Ovary (tissue), 7 donors: ENCODE measurements at regions not wholly inside any gene's neighbourhood (a gene's known extent, or its start where the extent isn't known, plus 50 kb on each side); places are given as distances from the start of the nearest gene placed in this dataset.

ENCODE experiments used
- DNase-seq, 5 donors: peaks; one replicate each; pipeline ENCODE4 v3.0.0-alpha.2; 2019 to 2020
- H3K27ac ChIP-seq, 2 donors: fragments of 200-600 bp; one replicate each; pipeline versions ENCODE4 v1.5.1 to v1.8.0; 2019 to 2022
- H3K27me3 ChIP-seq: fragments of 200-600 bp; one replicate; pipeline ENCODE4 v1.8.0; 2022
- H3K36me3 ChIP-seq: fragments of 200-600 bp; sonication (generic); one replicate; pipeline ENCODE4 v1.5.1; 2019
- H3K4me1 ChIP-seq: one replicate; pipeline ENCODE4 v1.8.1; 2013; ENCODE audit warnings: mild to moderate bottlenecking, moderate library complexity; ENCODE audit not compliant: insufficient read depth
- H3K4me3 ChIP-seq: fragments of 200-600 bp; sonication (generic); one replicate; pipeline ENCODE4 v1.5.1; 2017
- H3K9me3 ChIP-seq, 2 donors: fragments of 200-600 bp in 1 of 2; sonication (generic) in 1 of 2; one replicate each; pipeline versions ENCODE4 v1.5.1 to v1.8.1; 2013 to 2019; ENCODE audit warnings: mild to moderate bottlenecking in 1 of 2, moderate library complexity in 1 of 2
- EP300 ChIP-seq: sonication (generic); formaldehyde crosslinking; IDR thresholded peaks from one replicate; pipeline ENCODE4 v1.6.1; 2017; ENCODE audit warnings: antibody characterized with exemption
- POLR2A ChIP-seq: fragments of 450-650 bp; IDR thresholded peaks from one replicate; pipeline ENCODE4 v1.6.1; 2017; ENCODE audit warnings: antibody characterized with exemption, mild to moderate bottlenecking, moderate library complexity
- WGBS, 3 donors: extraction: QIAGEN DNeasy Blood & Tissue Kit in 1 of 3; methylation state at CpG; one replicate each; pipeline versions ENCODE4 v1.1.5 to v1.1.7; 2013 to 2017; 5-methylcytosine and 5-hydroxymethylcytosine counted together
- intact Hi-C, 4 donors: fragments of 100-400 bp; cut with DNase I; formaldehyde crosslinking; loops; one replicate each; pipeline versions ENCODE4 v1.11.0 to v1.15.1; 2022 to 2023
- TF ChIP-seq, protein P1 (sequence below), 3 donors: fragments of 450-650 bp in 2 of 3; fragments of 200-600 bp in 1 of 3; IDR thresholded peaks; one replicate each; pipeline versions ENCODE4 v1.5.1 to v1.8.0; 2016 to 2022; ENCODE audit warnings: antibody characterized with exemption in 3 of 3, mild to moderate bottlenecking in 1 of 3
- donor health status: DM: no; HTN: no; CAD: no; lungs with moderate emphysema.
- donor health status: DM: no; HTN: no; CAD: no.
- donor health status: Bipolar disorder and iron deficiency.
- donor health status: DM: no; HTN: no; CAD: no.
- donor health status: DM: yes; HTN: yes; CAD: no.

- Histone ChIP-seq H3K27ac (no peak overlapping the region), H3K4me1 (no peaks in the 10 kb centered on the region), H3K9me3 (no peaks in the 10 kb centered on the region), H3K36me3 (no peaks in the 10 kb centered on the region), H3K4me3 (no peak overlapping the region), H3K27me3 (no peaks in the 10 kb centered on the region)
- intact Hi-C loops, result no loop called here
- DNase-seq, result no peak
- TF ChIP-seq EP300, result no peak
- TF ChIP-seq, protein P1, sequence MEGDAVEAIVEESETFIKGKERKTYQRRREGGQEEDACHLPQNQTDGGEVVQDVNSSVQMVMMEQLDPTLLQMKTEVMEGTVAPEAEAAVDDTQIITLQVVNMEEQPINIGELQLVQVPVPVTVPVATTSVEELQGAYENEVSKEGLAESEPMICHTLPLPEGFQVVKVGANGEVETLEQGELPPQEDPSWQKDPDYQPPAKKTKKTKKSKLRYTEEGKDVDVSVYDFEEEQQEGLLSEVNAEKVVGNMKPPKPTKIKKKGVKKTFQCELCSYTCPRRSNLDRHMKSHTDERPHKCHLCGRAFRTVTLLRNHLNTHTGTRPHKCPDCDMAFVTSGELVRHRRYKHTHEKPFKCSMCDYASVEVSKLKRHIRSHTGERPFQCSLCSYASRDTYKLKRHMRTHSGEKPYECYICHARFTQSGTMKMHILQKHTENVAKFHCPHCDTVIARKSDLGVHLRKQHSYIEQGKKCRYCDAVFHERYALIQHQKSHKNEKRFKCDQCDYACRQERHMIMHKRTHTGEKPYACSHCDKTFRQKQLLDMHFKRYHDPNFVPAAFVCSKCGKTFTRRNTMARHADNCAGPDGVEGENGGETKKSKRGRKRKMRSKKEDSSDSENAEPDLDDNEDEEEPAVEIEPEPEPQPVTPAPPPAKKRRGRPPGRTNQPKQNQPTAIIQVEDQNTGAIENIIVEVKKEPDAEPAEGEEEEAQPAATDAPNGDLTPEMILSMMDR (IDR thresholded peaks at IDR 0.05), result no peak
- WGBS, 3 donors, result 71 to 88% (median 76%) methylated on average over 6 of the region's 6 CpGs
Observed at GRCh38 chr3:26438981-26439884, 183.3 kb upstream of the LRRC3B start.

DNA sequence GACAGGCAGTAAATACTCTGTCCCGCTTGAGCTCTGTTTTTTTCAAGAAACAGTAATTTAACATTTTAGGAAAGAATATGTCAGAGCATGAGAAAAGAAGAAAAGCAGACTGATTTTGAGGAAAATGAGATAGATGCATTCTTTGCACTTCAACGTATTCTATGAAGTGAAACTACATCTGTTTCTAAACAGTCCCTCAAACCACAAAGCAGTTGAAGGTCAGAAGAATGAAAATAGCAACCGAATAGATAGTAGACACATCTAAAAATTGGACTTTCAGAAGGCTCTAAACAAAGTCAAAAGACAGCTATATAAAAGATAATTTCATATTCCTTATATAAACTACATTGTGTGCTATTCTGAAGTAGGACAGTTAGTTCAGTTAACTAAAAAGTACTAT, 172.6 kb upstream of the LRRC3B start:
- 2 to 7% (median 3%) methylated on average over 3 of the region's 3 CpGs for WGBS, 3 donors
- H3K9me3 ChIP-seq, result no peaks in the 10 kb centered on the region
- intact Hi-C loops, result no loop called here

DNA sequence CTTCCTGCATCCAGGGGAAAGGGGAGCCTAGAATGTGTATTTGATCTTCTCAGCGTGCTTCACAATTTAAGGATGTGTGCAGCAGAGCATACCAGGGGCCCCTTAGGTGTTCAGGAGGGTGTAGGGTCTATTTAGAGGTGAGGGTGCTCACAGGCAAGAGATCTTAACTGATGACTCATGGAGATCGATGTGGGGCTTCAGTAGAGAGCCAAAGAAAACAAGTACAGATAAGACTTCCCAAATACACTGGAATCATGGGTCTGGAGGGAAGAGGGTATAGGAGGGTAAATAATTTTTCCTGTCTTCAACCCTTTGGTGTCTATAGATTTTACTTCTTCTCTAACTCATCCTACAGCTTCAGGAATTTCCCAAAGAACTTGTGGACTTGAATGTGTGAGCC, 170.2 kb upstream of the LRRC3B start:
- no peaks in the 10 kb centered on the region for H3K36me3 ChIP-seq
- H3K9me3 ChIP-seq, result no peaks in the 10 kb centered on the region
- no peak for DNase-seq
- no peak overlapping the region for H3K27ac ChIP-seq
- intact Hi-C loops, result no loop called here
- no peaks in the 10 kb centered on the region for H3K27me3 ChIP-seq
- H3K4me3 ChIP-seq, result no peak overlapping the region
- WGBS, 3 donors, result 63 to 73% (median 69%) methylated on average over 2 of the region's 2 CpGs
- TF ChIP-seq, protein P1 (IDR thresholded peaks at IDR 0.05), result no peak
- TF ChIP-seq POLR2A (no peak), EP300 (no peak)
- no peaks in the 10 kb centered on the region for H3K4me1 ChIP-seq

More for the DNA sequence above, 172.6 kb upstream of the LRRC3B start:
- no peak for TF ChIP-seq EP300
- TF ChIP-seq POLR2A, result no peak
- TF ChIP-seq, protein P1 (IDR thresholded peaks at IDR 0.05), result no peak
- Histone ChIP-seq H3K4me3 (no peak overlapping the region), H3K27me3 (no peaks in the 10 kb centered on the region), H3K4me1 (no peaks in the 10 kb centered on the region), H3K36me3 (no peaks in the 10 kb centered on the region), H3K27ac (no peak overlapping the region)
- no peak for DNase-seq

GRCh38 chr3:26460985-26461384, 161.6 kb upstream of the LRRC3B start:
- 73 to 80% (median 79%) methylated on average over 3 of the region's 3 CpGs for WGBS, 3 donors
- no peaks in the 10 kb centered on the region for H3K4me1 ChIP-seq
- no peak overlapping the region for H3K4me3 ChIP-seq
- no peaks in the 10 kb centered on the region for H3K36me3 ChIP-seq
- H3K27ac ChIP-seq, result no peak overlapping the region
- no peaks in the 10 kb centered on the region for H3K9me3 ChIP-seq
- DNase-seq, result no peak
- no peaks in the 10 kb centered on the region for H3K27me3 ChIP-seq
- TF ChIP-seq POLR2A (no peak), EP300 (no peak)
- intact Hi-C loops, result no loop called here

DNA sequence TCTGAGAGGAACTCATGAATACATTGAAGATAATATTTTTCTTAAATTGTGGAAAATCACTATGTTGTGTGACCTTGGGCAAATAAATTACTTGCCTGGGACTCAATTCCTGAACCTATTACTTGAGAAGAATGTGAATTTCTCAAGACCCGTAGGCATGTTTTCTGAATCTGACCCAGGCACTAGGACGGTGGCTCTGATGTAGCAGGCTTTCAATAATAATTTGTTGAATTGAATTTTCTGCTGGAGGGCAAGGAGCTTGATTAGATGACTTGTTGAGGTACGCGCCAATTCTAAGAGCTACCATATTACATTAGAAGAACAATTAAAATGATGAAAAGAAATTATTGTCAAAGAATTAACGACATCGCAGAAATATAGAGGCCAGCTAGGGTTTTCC, 150.2 kb upstream of the LRRC3B start:
- intact Hi-C loops, result no loop called here
- H3K4me1 ChIP-seq, result no peaks in the 10 kb centered on the region

More for the DNA sequence above, 150.2 kb upstream of the LRRC3B start:
- TF ChIP-seq, protein P1 (IDR thresholded peaks at IDR 0.05), result no peak
- TF ChIP-seq EP300 (no peak), POLR2A (no peak)
- Histone ChIP-seq H3K9me3 (no peaks in the 10 kb centered on the region), H3K36me3 (no peaks in the 10 kb centered on the region), H3K27ac (no peak overlapping the region), H3K27me3 (no peaks in the 10 kb centered on the region), H3K4me3 (no peak overlapping the region)
- DNase-seq, result no peak
- WGBS, 3 donors, result 80 to 86% (median 84%) methylated on average over 6 of the region's 6 CpGs
